GM21526 (cell line): ENCODE measurements at regions not wholly inside any gene's neighbourhood (a gene's known extent, or its start where the extent isn't known, plus 50 kb on each side); places are given as distances from the start of the nearest gene placed in this dataset.
"Not testable (repeated sequence)": the region's sequence is repeated elsewhere in the genome, so short reads cannot be mapped to it uniquely, and the experiment has no call there.

Experiments used
- ATAC-seq: cut with Tn5 transposase; IDR thresholded peaks from one replicate; pipeline ENCODE4 v1.9.1; 2021; ENCODE audit warnings: moderate library complexity; ENCODE audit not compliant: unreplicated experiment, low FRiP score

DNA sequence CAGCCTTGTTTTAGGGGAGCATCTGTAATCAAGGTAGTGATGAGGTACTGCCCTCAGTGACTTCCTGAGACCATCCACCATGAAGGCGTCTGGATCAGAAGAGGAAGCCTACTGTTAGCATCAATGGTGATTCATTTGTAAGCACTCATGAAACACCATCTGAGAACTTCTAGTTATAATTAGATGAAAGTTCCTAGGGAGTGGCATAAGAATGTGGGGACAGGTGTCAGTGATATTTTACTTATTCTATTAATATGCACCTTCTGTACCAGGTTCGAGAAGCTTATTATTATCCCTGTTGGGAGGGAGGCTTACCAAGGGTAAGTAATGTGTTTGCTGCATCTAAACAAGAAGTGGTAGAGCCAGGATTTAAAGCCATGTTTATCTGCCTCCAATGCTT is 295.8 kb upstream of the TBL1XR1 start:
- no peak for ATAC-seq

DNA sequence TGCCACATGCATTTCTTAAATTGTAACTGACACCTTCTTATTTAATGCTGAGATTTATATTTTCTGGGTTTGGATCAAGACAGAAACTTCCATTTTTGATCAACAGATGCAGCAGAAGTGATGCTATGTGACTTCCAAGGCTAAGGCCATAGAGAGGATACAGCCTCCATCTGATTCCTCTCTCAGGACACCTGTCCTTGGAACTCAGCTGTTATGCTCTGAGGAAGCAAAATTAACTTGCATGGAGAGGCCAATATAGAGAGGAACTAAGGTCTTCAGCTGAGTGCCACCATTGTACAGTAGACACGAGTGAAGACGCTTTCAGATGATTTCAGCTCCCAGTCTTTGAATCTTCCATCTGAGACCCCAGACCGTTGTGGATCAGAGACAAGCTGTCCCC is 296.9 kb upstream of the TBL1XR1 start:
- no peak for ATAC-seq

DNA sequence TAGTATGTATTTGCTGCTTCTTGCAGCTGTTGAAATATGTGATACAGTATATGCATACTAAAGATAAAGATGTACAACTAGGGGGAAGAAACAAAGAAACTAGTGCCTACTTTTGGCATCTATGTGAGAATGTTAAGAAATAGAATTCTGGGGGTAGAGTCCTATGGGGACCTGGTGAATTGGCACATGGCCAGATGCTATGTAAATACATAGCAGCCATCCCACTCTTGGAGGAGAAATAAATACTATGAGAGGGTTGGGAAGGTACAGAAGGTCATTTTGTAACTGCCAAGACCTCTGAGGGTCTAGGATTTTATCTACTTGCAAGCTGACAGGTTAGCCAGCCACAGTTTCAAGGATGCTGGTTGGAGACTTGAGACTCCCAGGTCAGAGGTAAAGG is 298.3 kb upstream of the TBL1XR1 start:
- ATAC-seq: no peak

DNA sequence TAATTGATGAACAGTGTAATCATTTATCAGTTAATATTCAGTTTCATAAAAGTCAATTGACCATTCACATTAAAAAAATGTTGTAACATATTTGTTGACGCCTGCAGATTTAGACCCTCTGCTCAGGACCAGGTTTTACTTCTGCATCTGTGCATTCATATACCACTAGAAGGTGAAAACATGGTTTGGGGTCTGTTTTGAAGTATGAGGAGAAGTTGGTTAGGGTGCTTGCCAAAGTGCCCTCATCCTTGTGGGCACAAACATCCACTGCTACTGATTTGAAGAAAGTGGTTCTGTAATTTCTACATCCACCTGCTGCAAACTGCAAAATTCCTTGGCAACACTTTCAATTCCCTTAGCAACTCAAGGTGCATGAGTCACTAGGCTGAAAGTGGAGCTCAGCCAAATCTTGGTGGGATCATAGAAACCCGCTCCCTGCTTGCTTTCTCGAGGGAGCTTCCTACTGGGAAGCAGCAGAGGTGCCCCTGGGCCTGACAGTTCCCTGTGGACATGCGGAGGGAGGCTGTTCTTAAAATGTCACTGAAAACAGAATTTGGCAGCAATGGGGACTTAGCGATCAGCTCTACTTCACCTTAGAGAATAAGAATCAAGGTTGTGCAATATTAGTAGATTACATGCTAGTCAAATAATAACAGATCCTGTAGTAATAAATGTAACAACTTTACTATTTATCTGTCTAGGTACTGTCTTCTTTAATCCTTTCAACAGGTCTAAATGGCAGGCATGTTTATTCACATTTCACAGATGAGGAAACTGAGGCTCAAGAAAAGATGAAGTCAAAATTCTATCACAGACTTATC is 301.0 kb upstream of the TBL1XR1 start:
- no peak for ATAC-seq

DNA sequence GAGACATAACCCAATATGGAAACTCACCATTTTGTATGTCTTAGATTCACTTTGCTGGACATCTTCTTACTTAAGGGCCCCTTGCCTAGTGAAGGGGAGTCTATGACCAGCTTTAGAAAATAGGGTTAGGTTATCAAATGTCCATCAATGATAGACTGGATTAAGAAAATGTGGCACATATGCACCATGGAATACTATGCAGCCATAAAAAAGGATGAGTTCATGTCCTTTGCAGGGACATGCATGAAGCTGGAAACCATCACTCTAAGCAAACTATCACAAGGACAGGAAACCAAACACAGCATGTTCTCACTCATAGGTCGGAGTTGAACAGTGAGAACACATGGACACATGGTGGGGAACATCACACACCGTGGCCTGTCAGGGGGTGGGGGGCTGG is 301.8 kb upstream of the TBL1XR1 start:
- not testable (repeated sequence) for ATAC-seq

DNA sequence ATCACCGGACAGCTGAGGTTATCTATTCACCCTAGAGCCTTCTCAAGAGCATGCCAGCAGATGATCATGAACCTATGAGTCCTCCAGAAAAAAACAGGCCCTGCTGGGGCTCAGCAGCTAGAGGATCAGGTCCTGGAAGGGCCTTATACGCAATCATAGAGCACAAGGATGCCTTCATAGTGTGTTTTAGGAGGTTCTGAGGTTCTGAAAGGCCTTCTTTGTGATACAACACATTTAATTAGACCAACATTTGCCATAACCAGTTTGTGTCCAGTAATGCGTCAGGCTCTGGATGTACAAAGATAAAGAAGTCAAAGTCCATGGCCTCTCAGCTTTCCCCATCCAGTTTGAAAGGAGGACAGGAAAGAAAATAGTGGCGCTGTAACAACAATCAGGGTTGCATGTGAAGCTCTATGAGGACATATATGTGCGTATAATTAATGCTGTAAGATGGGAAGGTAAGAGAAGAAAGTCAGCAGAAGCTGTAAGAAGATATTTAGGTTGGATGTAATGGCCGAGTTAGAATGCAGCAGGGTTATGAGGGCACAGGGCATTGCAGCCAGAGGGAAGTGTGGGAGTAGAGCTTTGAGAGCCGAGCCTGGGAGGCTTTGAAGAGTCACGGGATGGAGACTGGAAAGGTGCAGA is 302.6 kb upstream of the TBL1XR1 start:
- no peak for ATAC-seq

DNA sequence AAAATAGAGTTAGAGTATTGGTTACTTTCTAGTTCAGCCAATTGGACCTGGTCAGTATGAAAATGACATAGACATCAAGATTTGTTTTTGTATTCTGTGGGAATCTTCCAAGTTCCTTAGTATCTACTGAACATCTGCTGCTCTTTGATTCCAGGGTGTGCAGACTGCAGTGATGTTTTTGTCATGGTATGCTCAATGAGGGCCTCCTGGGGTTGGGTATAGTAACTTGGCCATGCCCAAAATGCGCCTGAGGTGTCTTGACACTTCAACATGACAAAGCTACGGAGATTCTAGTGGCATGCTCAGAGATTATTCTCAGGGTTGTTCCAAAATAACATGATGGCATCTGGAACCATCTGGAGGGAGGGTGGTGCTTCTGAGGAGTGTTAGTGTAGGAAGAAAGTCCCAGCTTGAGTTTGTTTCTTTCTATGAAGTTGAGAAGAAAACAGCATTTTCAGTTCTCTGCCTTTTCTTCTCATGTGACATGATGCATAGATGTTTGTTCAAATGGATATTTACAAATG is 313.5 kb upstream of the TBL1XR1 start:
- no peak for ATAC-seq

DNA sequence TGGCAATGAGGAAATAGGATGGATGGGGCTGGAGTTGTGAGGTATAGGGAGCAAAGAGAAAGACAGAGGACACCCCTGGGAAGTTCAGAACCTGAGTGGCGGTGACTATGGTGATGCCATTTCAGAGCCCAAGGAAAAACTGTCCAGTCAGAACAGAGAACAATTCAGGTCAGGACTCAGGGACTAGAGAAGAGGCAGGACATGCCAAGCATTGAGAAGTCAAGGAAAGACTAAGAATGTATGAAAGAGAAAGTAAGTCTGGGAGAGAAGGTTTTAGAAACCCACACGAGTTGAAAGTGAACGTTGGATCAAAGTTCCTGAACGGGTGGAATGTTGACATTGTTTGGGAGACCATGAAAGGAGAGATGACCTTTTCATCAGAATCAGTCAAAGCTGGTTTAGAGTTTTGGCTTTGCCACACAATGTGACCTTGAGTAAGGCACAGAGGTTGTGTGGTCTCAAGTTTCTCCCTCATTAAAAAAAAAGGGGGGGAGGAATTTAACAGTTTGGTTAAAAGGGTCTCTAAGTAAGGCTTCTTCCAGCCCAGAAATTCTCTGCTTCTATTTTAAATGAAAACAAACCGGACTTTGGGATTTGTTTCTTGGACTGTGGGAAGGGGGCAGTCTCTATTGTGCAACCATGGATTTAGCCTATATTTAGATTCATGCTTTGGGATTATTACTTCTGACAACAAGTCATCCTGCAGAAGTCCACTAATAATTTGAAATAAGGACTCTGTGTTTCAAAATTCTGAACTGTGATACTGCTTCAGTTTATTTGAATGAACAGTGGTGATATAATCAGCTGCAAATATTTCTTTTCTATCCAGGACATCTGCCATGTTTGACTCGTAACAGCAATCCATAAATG is 315.9 kb upstream of the TBL1XR1 start:
- ATAC-seq: no peak

DNA sequence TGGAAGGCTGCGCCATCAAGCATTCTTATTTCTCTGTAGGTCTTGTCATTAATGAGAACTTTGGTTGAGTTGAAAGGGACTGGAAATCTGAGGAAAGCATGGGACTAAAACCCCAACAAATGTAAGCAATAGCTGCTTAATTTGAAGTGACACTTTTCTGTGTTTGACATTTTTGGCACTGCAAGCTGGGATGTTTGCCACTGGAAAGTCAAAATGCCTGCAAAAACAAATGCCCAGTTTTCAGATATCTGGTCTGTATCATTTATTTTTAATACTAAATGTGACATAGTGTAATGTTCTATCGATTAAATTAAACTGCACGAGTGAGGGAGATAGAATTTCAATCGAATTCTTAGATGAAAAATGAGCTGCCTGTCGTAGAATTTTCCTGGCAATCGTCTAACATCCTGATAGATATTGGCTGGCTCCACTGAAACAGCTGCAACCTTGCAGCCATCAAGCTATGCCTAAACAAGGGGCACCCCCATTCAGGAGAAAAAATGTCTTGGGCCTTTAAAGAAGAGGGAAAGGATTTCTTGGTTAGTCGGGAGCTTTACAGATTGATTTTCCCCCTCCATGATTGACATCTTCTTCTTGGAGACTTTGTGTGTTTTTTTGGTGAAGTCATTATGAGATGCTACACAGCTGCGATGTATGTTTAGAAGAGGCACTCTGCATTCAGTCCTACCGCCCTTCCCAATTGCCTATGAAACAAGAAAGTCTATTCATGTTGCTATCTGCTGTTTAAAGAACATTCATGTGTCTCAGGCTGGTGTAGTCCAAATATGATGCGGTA is 316.7 kb upstream of the TBL1XR1 start:
- no peak for ATAC-seq

DNA sequence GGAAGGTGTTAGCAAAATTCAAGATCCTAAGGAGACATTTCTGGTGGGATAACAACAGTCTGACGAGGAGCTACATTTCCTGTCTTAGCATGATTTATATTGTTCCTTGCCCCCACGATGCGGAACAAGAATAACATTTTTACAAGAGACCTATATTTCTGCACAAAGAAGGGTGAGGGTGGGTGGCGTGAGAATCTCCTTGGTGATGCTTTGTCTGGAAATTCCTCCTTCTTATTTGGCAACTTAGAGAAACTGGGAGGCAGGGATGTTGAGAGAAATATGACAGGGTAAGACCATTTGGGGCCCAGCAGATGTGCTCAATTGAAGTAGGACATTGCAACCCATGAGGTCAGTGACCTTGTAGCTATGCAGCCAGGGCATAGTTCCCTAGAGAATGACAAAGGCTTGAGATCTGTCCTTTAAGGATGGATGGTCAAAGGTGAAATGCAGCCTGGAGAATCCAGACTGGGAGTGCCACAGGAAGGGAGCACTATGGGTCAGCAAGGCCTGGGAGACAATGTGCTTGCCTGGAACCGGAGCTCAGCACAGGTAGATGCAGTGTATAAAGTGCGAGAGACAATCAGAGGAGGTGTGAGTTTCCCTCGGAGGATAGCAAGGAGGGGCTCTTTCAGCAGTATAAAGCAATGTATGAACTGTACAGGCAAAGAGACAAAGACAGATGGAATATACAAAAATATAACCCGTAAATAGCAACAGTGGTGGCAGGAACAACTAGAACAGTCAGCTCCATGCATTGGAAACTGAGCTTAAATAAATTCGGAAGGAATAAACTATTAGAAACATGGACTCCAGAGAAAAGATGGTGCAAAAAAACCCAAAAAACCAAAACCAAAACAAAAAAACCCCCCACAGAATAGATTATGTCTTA is 317.6 kb upstream of the TBL1XR1 start:
- no peak for ATAC-seq

DNA sequence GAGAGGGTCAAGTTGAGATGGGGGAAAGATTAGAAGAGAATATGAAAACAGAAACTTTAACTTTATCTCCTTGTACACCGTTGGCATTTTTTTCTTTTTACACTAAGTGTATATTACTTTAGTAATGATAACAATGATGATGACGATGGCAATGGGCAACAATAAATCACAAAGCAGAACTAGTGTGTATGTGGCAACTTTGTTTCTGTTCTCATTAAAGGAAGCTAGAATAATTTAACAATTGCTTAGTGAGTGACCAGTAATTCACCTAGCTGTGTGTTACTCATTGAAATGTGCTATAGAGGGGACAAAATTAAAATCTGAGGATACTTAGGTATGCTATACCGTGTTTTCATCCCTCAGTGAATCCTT is 318.5 kb upstream of the TBL1XR1 start:
- no peak for ATAC-seq

DNA sequence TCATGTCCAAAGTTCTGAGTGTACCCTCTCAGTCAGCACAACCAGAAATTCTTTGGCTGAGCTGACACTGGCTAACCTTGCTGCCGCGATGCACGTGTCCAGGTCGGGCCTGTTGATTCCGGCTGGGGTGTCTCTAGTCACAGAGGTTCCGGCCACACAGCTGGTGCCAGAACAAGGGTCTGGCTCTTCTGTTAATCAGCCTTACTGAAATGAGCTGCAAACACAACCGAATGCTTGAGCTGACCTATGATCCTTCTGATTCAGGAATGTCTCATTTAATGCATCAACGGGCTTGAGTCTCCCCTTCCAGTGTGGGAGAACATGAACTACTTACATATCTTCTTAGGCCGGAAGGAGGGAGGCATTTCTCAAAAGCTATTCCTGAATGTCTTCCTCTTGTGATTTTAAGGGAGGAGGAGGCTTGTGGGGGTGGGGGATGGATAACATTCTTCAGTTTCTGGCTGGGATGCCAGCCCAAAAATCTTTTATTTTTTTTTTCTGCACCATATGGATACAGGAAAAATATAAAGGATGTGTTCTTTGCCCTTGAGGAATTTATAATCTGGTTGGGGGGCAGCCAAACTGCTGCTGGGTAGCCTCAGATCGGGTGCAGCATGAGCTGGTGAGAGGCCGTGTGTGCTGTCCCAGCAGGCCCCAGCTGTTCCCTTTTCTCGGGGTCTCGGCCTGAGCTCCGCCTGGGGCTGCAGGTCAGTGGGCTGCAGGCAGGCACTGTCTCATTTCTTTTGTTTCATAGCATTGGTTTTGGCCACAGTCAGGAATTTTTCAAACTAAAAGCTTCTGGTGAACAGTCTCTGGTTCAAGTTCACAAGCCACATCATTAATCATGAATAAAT is 319.1 kb upstream of the TBL1XR1 start:
- no peak for ATAC-seq

DNA sequence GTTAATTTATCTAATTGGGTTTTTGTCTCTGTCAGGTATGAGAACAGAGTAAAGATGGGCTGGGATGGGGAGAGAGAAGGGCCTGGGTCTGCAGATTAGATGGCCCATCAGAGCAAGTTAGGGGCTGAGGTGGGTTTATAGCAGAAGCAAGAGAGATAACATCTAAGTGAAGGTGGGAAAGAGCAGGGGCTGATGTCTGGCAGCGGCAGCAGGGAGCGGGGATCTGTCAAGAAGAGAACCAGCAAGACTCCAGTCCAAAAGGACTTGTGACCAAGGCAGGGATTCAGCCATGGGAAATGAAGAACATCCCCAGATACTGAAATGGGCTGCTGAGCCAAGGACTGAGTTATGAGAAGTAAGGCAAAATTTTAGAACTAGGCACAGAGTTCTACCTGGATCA is 320.6 kb upstream of the TBL1XR1 start:
- no peak for ATAC-seq

DNA sequence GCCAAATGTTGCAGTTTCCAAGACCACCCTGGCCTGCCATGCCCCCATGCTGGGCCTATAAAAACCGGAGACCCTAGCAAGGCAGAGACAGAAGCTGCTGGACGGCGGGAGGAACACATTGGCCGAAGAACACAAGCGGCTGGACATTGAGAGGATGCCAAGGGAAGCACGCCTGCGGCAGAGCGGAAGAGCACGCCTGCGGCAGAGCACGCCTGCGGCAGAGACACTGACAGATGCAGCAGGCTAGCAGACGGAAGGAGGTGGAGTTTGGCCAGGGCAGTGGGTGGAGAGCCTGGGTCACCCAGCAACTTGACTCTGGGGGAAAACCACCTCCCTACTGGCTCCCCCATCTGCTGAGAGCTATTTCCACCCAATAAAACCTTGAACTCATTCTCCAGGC is 322.3 kb upstream of the TBL1XR1 start:
- no peak for ATAC-seq

DNA sequence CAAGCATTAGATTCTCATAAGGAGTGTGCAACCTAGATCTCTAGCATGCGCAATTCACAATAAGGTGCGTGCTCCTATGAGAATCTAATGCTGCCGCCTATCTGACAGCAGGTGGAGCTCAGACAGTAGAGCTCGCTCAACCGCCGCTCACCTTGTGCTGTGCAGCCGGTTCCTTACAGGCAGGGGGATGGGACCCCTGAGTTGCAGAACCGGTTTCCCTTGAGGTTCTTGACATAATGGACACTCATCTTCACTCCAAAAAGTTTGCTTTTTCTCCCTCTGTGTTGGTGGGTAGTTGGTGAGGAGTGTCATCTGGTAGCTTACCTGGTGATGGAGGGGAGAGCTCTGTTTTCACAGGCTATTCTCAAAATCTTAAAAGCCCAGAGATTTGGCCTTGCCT is 324.0 kb upstream of the TBL1XR1 start:
- ATAC-seq: no peak

DNA sequence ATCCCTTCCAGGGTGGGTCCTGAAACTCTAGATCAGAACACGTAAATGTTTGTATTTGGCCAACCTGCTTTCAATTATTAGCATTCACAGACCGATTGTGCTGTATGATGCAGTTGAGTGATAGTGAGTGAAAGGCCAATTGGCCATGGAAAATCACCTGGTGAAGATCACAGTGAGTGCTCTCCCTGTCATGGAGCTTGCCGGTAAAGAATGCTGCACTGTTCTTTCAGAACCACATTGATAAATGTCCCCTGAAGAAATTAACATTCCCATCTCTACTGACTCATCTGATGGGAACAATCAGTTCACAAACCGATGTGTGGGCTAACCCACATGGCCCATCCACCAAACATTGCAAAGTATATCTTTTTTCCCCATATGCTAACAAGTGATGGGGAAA is 324.8 kb upstream of the TBL1XR1 start:
- no peak for ATAC-seq

DNA sequence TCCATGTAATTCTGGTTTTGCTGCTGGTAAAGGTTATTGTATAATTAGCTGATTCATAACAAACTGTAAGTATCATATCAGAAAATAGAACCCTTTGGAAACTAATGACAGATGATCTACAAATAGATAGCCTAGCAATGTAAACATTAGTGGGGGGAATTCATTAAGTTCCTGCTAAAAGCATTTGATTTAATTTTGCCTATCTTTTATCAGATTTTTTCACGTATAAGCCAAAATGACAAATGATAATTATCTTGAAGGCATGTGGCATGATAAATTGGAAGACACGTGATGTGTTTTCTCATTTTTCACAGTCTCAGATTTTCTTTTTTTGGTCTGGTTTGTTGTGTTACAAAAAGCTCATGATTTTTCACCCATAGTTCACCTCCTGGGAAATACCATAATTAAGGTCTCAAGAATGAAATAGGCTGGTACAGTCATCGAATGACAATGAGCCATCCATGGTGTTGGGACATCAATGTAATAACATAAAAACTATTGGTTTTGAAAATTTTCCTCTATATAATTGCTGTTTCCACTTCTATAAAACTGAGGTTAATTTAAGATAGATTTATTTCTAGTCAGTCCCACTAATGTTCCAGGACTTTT is 325.9 kb upstream of the TBL1XR1 start:
- no peak for ATAC-seq

DNA sequence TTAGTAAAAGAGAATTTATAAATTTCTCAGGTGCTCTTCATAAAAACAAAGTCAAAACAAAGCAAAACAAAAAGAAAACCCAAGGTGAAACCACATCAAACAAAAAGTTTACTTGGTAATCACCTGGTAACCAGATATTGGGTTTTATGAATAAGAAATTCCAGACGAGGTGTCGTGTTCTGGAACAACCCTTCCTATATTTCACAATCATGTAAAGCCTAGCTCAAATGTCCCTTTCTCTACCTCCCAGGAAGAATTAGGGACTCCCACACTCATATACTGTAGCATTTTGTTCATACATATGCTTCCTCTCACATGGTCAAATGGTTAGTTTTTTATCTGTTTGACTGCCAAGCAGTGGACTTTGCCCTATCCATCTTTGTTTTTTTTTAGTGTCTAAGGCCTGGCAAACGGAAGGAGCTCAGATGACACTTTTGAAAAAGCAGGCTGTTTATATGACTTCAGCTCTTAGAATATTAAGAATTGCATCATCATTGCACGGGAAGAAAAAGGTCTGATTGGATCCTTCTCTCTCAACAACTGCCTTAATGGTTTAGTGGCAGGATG is 326.7 kb upstream of the TBL1XR1 start:
- ATAC-seq: no peak
